Endothelial cell of umbilical vein (primary cell): ENCODE measurements at regions not wholly inside any gene's neighbourhood (a gene's known extent, or its start where the extent isn't known, plus 50 kb on each side); places are given as distances from the start of the nearest gene placed in this dataset.

Source experiments
- BruUV-seq: library from RNA; stranded (reverse); fragments of 400-500 nt; replicated peaks from 2 replicates; lab custom pipeline; 2021; lab: Mats Ljungman, UMichigan
- CTCF ChIA-PET: fragments of 300-600, 350-600 bp; sonication (Branson Sonifier 250); formaldehyde crosslinking; loops from one replicate; lab custom pipeline; 2021; ENCODE audit warnings: antibody characterized with exemption, inconsistent platforms; lab: Charles Lee
- POLR2A ChIA-PET: fragments of 300-600, 350-600 bp; sonication (Branson Sonifier 250); formaldehyde crosslinking; loops from one replicate; lab custom pipeline; 2021; ENCODE audit warnings: antibody characterized with exemption, inconsistent platforms; lab: Charles Lee
- DNase-seq: peaks from one replicate; pipeline ENCODE4 v3.0.0-alpha.2; 2011; ENCODE audit warnings: low read depth, low spot score
- FAIRE-seq: peaks from 2 replicates; lab custom pipeline; 2011; peaks lifted over from hg19 to GRCh38; lab: Jason Lieb, UNC
- H2AFZ ChIP-seq: 2 replicates; pipeline ENCODE4 v1.6.0; 2012; ENCODE audit warnings: low read depth, low read length, control low read depth, inconsistent platforms
- H3K27ac ChIP-seq: 2 replicates; pipeline ENCODE4 v1.5.1; 2011; ENCODE audit warnings: low read depth, mild to moderate bottlenecking, control low read depth, low read length, moderate library complexity; ENCODE audit not compliant: insufficient read depth
- H3K27me3 ChIP-seq, 2 experiments: 2 replicates each; pipeline versions ENCODE4 v1.6.0 to v1.6.1; 2011; ENCODE audit warnings: low read length in 2 of 2, mixed read lengths in 1 of 2; ENCODE audit not compliant: control insufficient read depth in 2 of 2, insufficient read depth in 2 of 2
- H3K36me3 ChIP-seq, 2 experiments: 2 replicates in 1 of 2; 3 replicates in 1 of 2; pipeline ENCODE4 v1.5.1; 2011; ENCODE audit warnings: low read length in 2 of 2, mild to moderate bottlenecking in 1 of 2, moderate library complexity in 1 of 2; ENCODE audit not compliant: control insufficient read depth in 2 of 2, insufficient read depth in 2 of 2; ENCODE audit errors: extremely low read depth in 1 of 2
- H3K4me1 ChIP-seq: 3 replicates; pipeline ENCODE4 v1.5.1; 2011; ENCODE audit warnings: mild to moderate bottlenecking, low read length; ENCODE audit not compliant: control insufficient read depth, insufficient read depth; ENCODE audit errors: extremely low read depth
- H3K4me2 ChIP-seq: 2 replicates; pipeline ENCODE4 v1.6.1; 2011; ENCODE audit warnings: low read length, control low read depth, mixed read lengths; ENCODE audit not compliant: insufficient read depth
- H3K4me3 ChIP-seq, 3 experiments: fragments of 200-600 bp in 1 of 3; sonication (generic), shearing (Covaris generic) in 1 of 3; replicated peaks in 1 of 3; 2 replicates each; pipeline ENCODE4 v1.5.1; 2011 to 2016; ENCODE audit warnings: control low read depth in 3 of 3, low read length in 3 of 3, mild to moderate bottlenecking in 2 of 3, inconsistent platforms in 1 of 3, low read depth in 1 of 3, moderate library complexity in 1 of 3; ENCODE audit not compliant: insufficient read depth in 1 of 3
- H3K79me2 ChIP-seq: 2 replicates; pipeline ENCODE4 v1.6.0; 2012; ENCODE audit warnings: low read length, inconsistent platforms; ENCODE audit not compliant: control insufficient read depth, insufficient read depth
- H3K9ac ChIP-seq: replicated peaks from 2 replicates; pipeline ENCODE3; 2011; ENCODE audit warnings: low read length, control low read depth; ENCODE audit not compliant: insufficient read depth; ENCODE audit errors: extremely low read depth
- H3K9me1 ChIP-seq: replicated peaks from 3 replicates; pipeline ENCODE4 v1.6.0; 2011; ENCODE audit warnings: mild to moderate bottlenecking, low read length; ENCODE audit not compliant: control insufficient read depth, insufficient read depth; ENCODE audit errors: extremely low read depth
- H3K9me3 ChIP-seq: replicated peaks from 2 replicates; pipeline ENCODE4 v1.5.1; 2012; ENCODE audit warnings: low read length, inconsistent platforms; ENCODE audit not compliant: control insufficient read depth, insufficient read depth
- H4K20me1 ChIP-seq: replicated peaks from 2 replicates; pipeline ENCODE3; 2011; ENCODE audit warnings: mild to moderate bottlenecking, low read length; ENCODE audit not compliant: control insufficient read depth, insufficient read depth; ENCODE audit errors: extremely low read depth
- CTCF ChIP-seq, 2 donors: IDR thresholded peaks; 1 replicate in 1 of 2; 2 replicates in 1 of 2; pipeline ENCODE4 v1.5.1; 2011; ENCODE audit warnings: low read length in 2 of 2, mild to moderate bottlenecking in 2 of 2, moderate library complexity in 2 of 2, control low read depth in 1 of 2, inconsistent platforms in 1 of 2, low read depth in 1 of 2; ENCODE audit not compliant: insufficient read depth in 1 of 2; ENCODE audit errors: extremely low read depth in 1 of 2
- EZH2 ChIP-seq: IDR thresholded peaks from 2 replicates; pipeline ENCODE4 v1.6.1; 2012; ENCODE audit warnings: borderline replicate concordance, low read depth, mild to moderate bottlenecking, moderate library complexity, low read length, inconsistent platforms; ENCODE audit not compliant: severe bottlenecking
- JUN ChIP-seq: IDR thresholded peaks from 2 replicates; pipeline ENCODE4 v1.6.1; 2011; ENCODE audit warnings: borderline replicate concordance, low read depth; ENCODE audit not compliant: insufficient read length, insufficient read depth
- MAX ChIP-seq: IDR thresholded peaks from 2 replicates; pipeline ENCODE4 v1.6.1; 2011; ENCODE audit not compliant: insufficient read depth, insufficient read length
- MYC ChIP-seq: IDR thresholded peaks from one replicate; pipeline ENCODE4 v1.6.1; 2011; ENCODE audit warnings: mild to moderate bottlenecking, low read depth, low read length
- POLR2A ChIP-seq: IDR thresholded peaks from 2 replicates; pipeline ENCODE4 v1.6.1; 2012; ENCODE audit warnings: low read depth, mild to moderate bottlenecking, control low read depth, low read length
- dilution Hi-C: fragments of 300-500 bp; cut with MboI; formaldehyde crosslinking; loops from one replicate; pipeline ENCODE4 v1.15.0; 2019; ENCODE audit warnings: low sequenced_read_pairs; ENCODE audit not compliant: extremely low pct_ligation_motif_present
- intact Hi-C: fragments of 100-400 bp; cut with micrococcal nuclease; formaldehyde crosslinking; loops from one replicate; pipeline ENCODE4 v1.10.0; 2022

GRCh38 chr1:118445156-118445555 is 260.1 kb upstream of the SPAG17 start:
- H3K4me3 ChIP-seq, result no peak overlapping the region
- H3K27me3 ChIP-seq, result no peaks in the 10 kb centered on the region
- H4K20me1 ChIP-seq, result no peaks in the 10 kb centered on the region
- CTCF ChIA-PET, result no interaction called here
- POLR2A ChIA-PET, result no interaction called here
- H3K9ac ChIP-seq, result no peak overlapping the region
- no peak for FAIRE-seq
- no peaks in the 10 kb centered on the region for H3K9me3 ChIP-seq
- no peak overlapping the region for H3K27ac ChIP-seq
- intact Hi-C loops (no loop called here), dilution Hi-C loops (no loop called here)
- H3K9me1 ChIP-seq, result no peaks in the 10 kb centered on the region
- no peaks in the 10 kb centered on the region for H3K4me1 ChIP-seq
- BruUV-seq, result no TSS peak
- no peaks in the 10 kb centered on the region for H3K79me2 ChIP-seq
- H2AFZ ChIP-seq, result no peak overlapping the region
- no peak for TF ChIP-seq CTCF (IDR thresholded peaks at IDR 0.05; ENCODE audit: extremely low read depth in 1 of 2, insufficient read depth in 1 of 2, low read depth in 1 of 2, low read length in 2 of 2)
- TF ChIP-seq MYC, result no peak
- TF ChIP-seq EZH2, result no peak
- TF ChIP-seq JUN, result no peak
- no peak for TF ChIP-seq MAX
- no peaks in the 10 kb centered on the region for H3K36me3 ChIP-seq
- H3K4me2 ChIP-seq, result no peak overlapping the region
- DNase-seq, result no peak

GRCh38 chr1:118442214-118442613 is 257.2 kb upstream of the SPAG17 start:
- FAIRE-seq, result no peak
- ChIA-PET POLR2A (no interaction called here), CTCF (no interaction called here)
- no peak for DNase-seq
- H3K36me3 ChIP-seq, result no peaks in the 10 kb centered on the region
- H3K79me2 ChIP-seq, result no peaks in the 10 kb centered on the region
- no peak overlapping the region for H3K4me2 ChIP-seq
- H3K27ac ChIP-seq, result no peak overlapping the region
- H2AFZ ChIP-seq, result no peak overlapping the region
- H3K27me3 ChIP-seq, result no peaks in the 10 kb centered on the region
- no peaks in the 10 kb centered on the region for H3K9me3 ChIP-seq
- intact Hi-C loops (no loop called here), dilution Hi-C loops (no loop called here)
- no peak for TF ChIP-seq POLR2A
- TF ChIP-seq MAX, result no peak
- no peaks in the 10 kb centered on the region for H4K20me1 ChIP-seq
- BruUV-seq, result no TSS peak
- H3K9me1 ChIP-seq, result no peaks in the 10 kb centered on the region
- H3K4me1 ChIP-seq, result no peaks in the 10 kb centered on the region
- no peak overlapping the region for H3K4me3 ChIP-seq
- no peak overlapping the region for H3K9ac ChIP-seq
